ENCODE measurements at regions not wholly inside any gene's neighbourhood (a gene's known extent, or its start where the extent isn't known, plus 50 kb on each side); places are given as distances from the start of the nearest gene placed in this dataset.

GRCh38 chr3:95354489-95354888, 1291.6 kb downstream of the NSUN3 start:
- TF ChIP-seq CTCF (IDR thresholded peaks at IDR 0.05; ENCODE audit: borderline replicate concordance): no peak
- DNase-seq: no peak
- peaks cover 7% of the 10 kb centered on the region for H3K9me3 ChIP-seq (replicated peaks)
- no peaks in the 10 kb centered on the region for H3K36me3 ChIP-seq
- intact Hi-C loops (cut with micrococcal nuclease): no loop called here
- no peak overlapping the region for H3K4me3 ChIP-seq
- H3K4me1 ChIP-seq: no peaks in the 10 kb centered on the region
- no peak overlapping the region for H3K27ac ChIP-seq (replicated peaks)
- no peaks in the 10 kb centered on the region for H3K27me3 ChIP-seq (ENCODE audit: low read depth)

GRCh38 chr3:95356764-95357501, 1294.1 kb downstream of the NSUN3 start:
- Histone ChIP-seq H3K27ac (replicated peaks) (no peak overlapping the region), H3K36me3 (no peaks in the 10 kb centered on the region), H3K4me3 (no peak overlapping the region), H3K27me3 (ENCODE audit: low read depth) (no peaks in the 10 kb centered on the region), H3K9me3 (replicated peaks) (no peaks in the 10 kb centered on the region), H3K4me1 (no peaks in the 10 kb centered on the region)
- TF ChIP-seq CTCF (IDR thresholded peaks at IDR 0.05; ENCODE audit: borderline replicate concordance): no peak
- no peak for DNase-seq
- intact Hi-C loops (cut with micrococcal nuclease): no loop called here

- H3K4me3 ChIP-seq: no peak overlapping the region
- no peak overlapping the region for H3K27ac ChIP-seq (replicated peaks)
- no peaks in the 10 kb centered on the region for H3K36me3 ChIP-seq
- no peak for TF ChIP-seq CTCF (IDR thresholded peaks at IDR 0.05; ENCODE audit: borderline replicate concordance)
- DNase-seq: no peak
- no peaks in the 10 kb centered on the region for H3K27me3 ChIP-seq (ENCODE audit: low read depth)
- H3K4me1 ChIP-seq: no peaks in the 10 kb centered on the region
- intact Hi-C loops (cut with micrococcal nuclease): no loop called here
- H3K9me3 ChIP-seq (replicated peaks): peaks cover 10% of the 10 kb centered on the region
Observed at GRCh38 chr3:95387242-95388021, 1324.6 kb downstream of the NSUN3 start.

GRCh38 chr3:95389725-95390313, 1327.0 kb downstream of the NSUN3 start:
- no peak overlapping the region for H3K27ac ChIP-seq (replicated peaks)
- no peaks in the 10 kb centered on the region for H3K9me3 ChIP-seq (replicated peaks)
- DNase-seq: no peak
- H3K4me1 ChIP-seq: no peaks in the 10 kb centered on the region
- no peak for TF ChIP-seq CTCF (IDR thresholded peaks at IDR 0.05; ENCODE audit: borderline replicate concordance)
- H3K36me3 ChIP-seq: no peaks in the 10 kb centered on the region
- H3K4me3 ChIP-seq: no peak overlapping the region
- intact Hi-C loops (cut with micrococcal nuclease): no loop called here
- no peaks in the 10 kb centered on the region for H3K27me3 ChIP-seq (ENCODE audit: low read depth)

- H3K9me3 ChIP-seq (replicated peaks): no peaks in the 10 kb centered on the region
- H3K27ac ChIP-seq (replicated peaks): no peak overlapping the region
- no peaks in the 10 kb centered on the region for H3K27me3 ChIP-seq (ENCODE audit: low read depth)
- H3K4me1 ChIP-seq: no peaks in the 10 kb centered on the region
- DNase-seq: no peak
- no peak overlapping the region for H3K4me3 ChIP-seq
- intact Hi-C loops (cut with micrococcal nuclease): no loop called here
- no peak for TF ChIP-seq CTCF (IDR thresholded peaks at IDR 0.05; ENCODE audit: borderline replicate concordance)
- H3K36me3 ChIP-seq: no peaks in the 10 kb centered on the region
Observed at GRCh38 chr3:95394286-95394685, 1331.4 kb downstream of the NSUN3 start.

Measured in left ventricle myocardium inferior (tissue), 1 donor.